ENCODE measurements at regions not wholly inside any gene's neighbourhood (a gene's known extent, or its start where the extent isn't known, plus 50 kb on each side); places are given as distances from the start of the nearest gene placed in this dataset.

GRCh38 chr7:27462575-27463270 is 200.0 kb downstream of the HIBADH start:
- TF ChIP-seq ATF3 (IDR thresholded peaks at IDR 0.05; ENCODE audit: insufficient read depth, low read depth, low read length) = no peak
- TF ChIP-seq HDAC6 (IDR thresholded peaks at IDR 0.05; ENCODE audit: low read depth, low read length) = no peak
- TF ChIP-seq ZNF274 (IDR thresholded peaks at IDR 0.05; ENCODE audit: borderline replicate concordance, extremely low read depth, low read length) = no peak
